ENCODE measurements at regions not wholly inside any gene's neighbourhood (a gene's known extent, or its start where the extent isn't known, plus 50 kb on each side); places are given as distances from the start of the nearest gene placed in this dataset.
"Not testable (repeated sequence)": the region's sequence is repeated elsewhere in the genome, so short reads cannot be mapped to it uniquely, and the experiment has no call there.

GRCh38 chr3:48068886-48069285 is 52.7 kb upstream of the MAP4 start:
- Histone ChIP-seq H3K27me3 (ENCODE audit: low read depth, low read length) (no peaks in the 10 kb centered on the region), H3K4me3 (ENCODE audit: low read length) (no peak overlapping the region), H3K36me3 (replicated peaks; ENCODE audit: low read depth, low read length) (peaks cover 8% of the 10 kb centered on the region), H4K20me1 (ENCODE audit: insufficient read depth, low read length) (peaks cover 39% of the 10 kb centered on the region), H2AFZ (ENCODE audit: low read depth, low read length) (no peak overlapping the region), H3K9ac (ENCODE audit: low read length) (no peak overlapping the region), H3K4me1 (ENCODE audit: low read length) (peaks cover 5% of the 10 kb centered on the region), H3K4me2 (ENCODE audit: low read length) (no peak overlapping the region), H3K27ac (ENCODE audit: low read length) (no peak overlapping the region), H3K79me2 (ENCODE audit: low read length) (peaks cover 89% of the 10 kb centered on the region), H3K9me3 (ENCODE audit: insufficient read depth, low read length) (no peaks in the 10 kb centered on the region)
- TF ChIP-seq EZH2phosphoT487 (IDR thresholded peaks at IDR 0.05; ENCODE audit: low read depth) (no peak), CTCF (IDR thresholded peaks at IDR 0.05; ENCODE audit: low read depth, low read length) (no peak)

GRCh38 chr3:48068320-48068719 is 52.1 kb upstream of the MAP4 start:
- H3K27me3 ChIP-seq (ENCODE audit: low read depth, low read length); H3K36me3 ChIP-seq (replicated peaks; ENCODE audit: low read depth, low read length); H2AFZ ChIP-seq (ENCODE audit: low read depth, low read length); H3K4me3 ChIP-seq (ENCODE audit: low read length); H3K9ac ChIP-seq (ENCODE audit: low read length); H3K27ac ChIP-seq (ENCODE audit: low read length); H3K9me3 ChIP-seq (ENCODE audit: insufficient read depth, low read length); H3K4me2 ChIP-seq (ENCODE audit: low read length): not testable (repeated sequence)
- Histone ChIP-seq H3K79me2 (ENCODE audit: low read length) (peaks cover 89% of the 10 kb centered on the region), H4K20me1 (ENCODE audit: insufficient read depth, low read length) (peaks cover 40% of the 10 kb centered on the region), H3K4me1 (ENCODE audit: low read length) (peaks cover 10% of the 10 kb centered on the region)

DNA sequence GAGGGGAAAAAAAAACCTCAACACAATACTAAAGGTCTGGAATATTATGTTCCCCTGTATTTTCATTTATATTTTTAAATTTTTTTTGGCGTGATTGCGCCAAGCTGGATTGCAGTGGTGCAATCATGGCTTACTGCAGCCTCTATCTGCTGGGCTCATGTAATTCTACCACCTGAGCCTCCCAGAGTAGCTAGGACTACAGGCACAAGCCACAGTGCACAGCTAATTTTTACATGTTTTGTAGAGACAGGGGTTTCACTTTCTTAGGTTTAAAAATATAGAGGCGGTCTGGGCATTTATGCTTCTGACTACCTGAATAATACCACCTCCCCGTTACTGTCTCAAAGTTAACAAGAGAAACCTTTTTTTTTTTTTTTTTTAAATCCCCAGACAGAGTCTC is 51.1 kb upstream of the MAP4 start:
- H3K27ac ChIP-seq (ENCODE audit: low read length), result no peak overlapping the region
- H3K36me3 ChIP-seq (replicated peaks; ENCODE audit: low read depth, low read length), result peaks cover 14% of the 10 kb centered on the region
- H3K4me3 ChIP-seq (ENCODE audit: low read length), result no peak overlapping the region
- H4K20me1 ChIP-seq (ENCODE audit: insufficient read depth, low read length), result peaks cover 36% of the 10 kb centered on the region
- peaks cover 11% of the 10 kb centered on the region for H3K4me1 ChIP-seq (ENCODE audit: low read length)
- no peak overlapping the region for H2AFZ ChIP-seq (ENCODE audit: low read depth, low read length)
- H3K79me2 ChIP-seq (ENCODE audit: low read length), result peaks cover 85% of the 10 kb centered on the region
- H3K4me2 ChIP-seq (ENCODE audit: low read length), result no peak overlapping the region
- H3K9ac ChIP-seq (ENCODE audit: low read length), result no peak overlapping the region
- TF ChIP-seq CTCF (IDR thresholded peaks at IDR 0.05; ENCODE audit: low read depth, low read length) (no peak), EZH2phosphoT487 (IDR thresholded peaks at IDR 0.05; ENCODE audit: low read depth) (no peak)
- no peaks in the 10 kb centered on the region for H3K9me3 ChIP-seq (ENCODE audit: insufficient read depth, low read length)
- no peaks in the 10 kb centered on the region for H3K27me3 ChIP-seq (ENCODE audit: low read depth, low read length)
